HepG2 (cell line): ENCODE measurements at regions not wholly inside any gene's neighbourhood (a gene's known extent, or its start where the extent isn't known, plus 50 kb on each side); places are given as distances from the start of the nearest gene placed in this dataset.

Experiments used
- ATAC-seq: fragments of 200-7000 bp; cut with Tn5 transposase; 3 replicates; pipeline ENCODE4 v1.9.1; 2020; ENCODE audit warnings: mild to moderate bottlenecking, moderate library complexity
- BruUV-seq: library from RNA; stranded (reverse); fragments of 400-500 nt; replicated peaks from 2 replicates; lab custom pipeline; 2021; lab: Mats Ljungman, UMichigan
- CTCF ChIA-PET: fragments of 300-600 bp; formaldehyde crosslinking; extraction: SDS; loops from one replicate; lab custom pipeline; 2021; ENCODE audit warnings: low total read pairs, inconsistent platforms, low intra/inter-chr PET ratio; lab: Yijun Ruan, JAX
- POLR2A ChIA-PET: fragments of 350-600 bp; sonication (Branson Sonifier 250); formaldehyde crosslinking; loops from one replicate; lab custom pipeline; 2020; ENCODE audit warnings: antibody characterized with exemption, inconsistent platforms; lab: Yijun Ruan, JAX
- DNase-seq: peaks from one replicate; pipeline ENCODE4 v3.0.0-alpha.2; 2015; ENCODE audit warnings: low spot score
- FAIRE-seq: peaks from 3 replicates; lab custom pipeline; 2011; peaks lifted over from hg19 to GRCh38; lab: Jason Lieb, UNC
- H2AFZ ChIP-seq: one replicate; pipeline ENCODE4 v1.6.1; 2011; ENCODE audit warnings: low read length, inconsistent platforms
- H3K27ac ChIP-seq: fragments of 300-600 bp; 3 replicates; pipeline ENCODE4 v1.8.0; 2011; ENCODE audit warnings: mixed run types, mild to moderate bottlenecking, mixed read lengths, low read length, inconsistent platforms; ENCODE audit not compliant: insufficient read depth; ENCODE audit errors: extremely low read length
- H3K27me3 ChIP-seq, 2 experiments: fragments of 200-600 bp in 1 of 2; 2 replicates in 1 of 2; 3 replicates in 1 of 2; pipeline versions ENCODE4 v1.6.0 to v1.8.0; 2011; ENCODE audit warnings: low read length in 2 of 2, mild to moderate bottlenecking in 2 of 2, moderate library complexity in 2 of 2, inconsistent platforms in 1 of 2; ENCODE audit not compliant: insufficient read depth in 2 of 2, control insufficient read depth in 1 of 2
- H3K36me3 ChIP-seq, 2 experiments: fragments of 200-600 bp in 1 of 2; replicated peaks in 1 of 2; 2 replicates in 1 of 2; 3 replicates in 1 of 2; pipeline versions ENCODE4 v1.5.1 to v1.8.0; 2011; ENCODE audit warnings: low read length in 2 of 2, inconsistent platforms in 1 of 2; ENCODE audit not compliant: insufficient read depth in 2 of 2, control insufficient read depth in 1 of 2
- H3K4me1 ChIP-seq: 2 replicates; pipeline ENCODE4 v1.5.1; 2012; ENCODE audit warnings: low read length, inconsistent platforms; ENCODE audit not compliant: insufficient read depth
- H3K4me2 ChIP-seq: 2 replicates; pipeline ENCODE4 v1.6.0; 2011; ENCODE audit warnings: low read depth, low read length, inconsistent platforms
- H3K4me3 ChIP-seq, 3 experiments: fragments of 200-600 bp in 1 of 3; sonication (generic), shearing (Covaris generic) in 1 of 3; replicated peaks in 1 of 3; 2 replicates each; pipeline ENCODE4 v1.5.1; 2011 to 2016; ENCODE audit warnings: low read length in 3 of 3, inconsistent platforms in 2 of 3, low read depth in 2 of 3, mild to moderate bottlenecking in 2 of 3, control low read depth in 1 of 3, mixed read lengths in 1 of 3; ENCODE audit not compliant: insufficient read depth in 1 of 3
- H3K79me2 ChIP-seq: one replicate; pipeline ENCODE4 v1.6.1; 2011; ENCODE audit warnings: low read length, inconsistent platforms; ENCODE audit not compliant: insufficient read depth
- H3K9ac ChIP-seq: 2 replicates; pipeline ENCODE4 v1.6.0; 2011; ENCODE audit warnings: mild to moderate bottlenecking, low read depth, low read length, inconsistent platforms; ENCODE audit not compliant: insufficient read depth
- H3K9me3 ChIP-seq: 2 replicates; pipeline ENCODE4 v1.5.1; 2012; ENCODE audit warnings: mild to moderate bottlenecking, low read length
- H4K20me1 ChIP-seq: 2 replicates; pipeline ENCODE4 v1.6.0; 2011; ENCODE audit warnings: inconsistent platforms, mild to moderate bottlenecking, low read length, moderate library complexity; ENCODE audit not compliant: insufficient read depth
- CEBPZ ChIP-seq: IDR thresholded peaks from 2 replicates; pipeline ENCODE4 v1.6.1; 2012; ENCODE audit warnings: low read length, improper control_type of control experiment
- HMGXB3 ChIP-seq: sonication (generic); formaldehyde crosslinking; IDR thresholded peaks from 2 replicates; pipeline ENCODE4 v1.4.0; 2020; ENCODE audit warnings: missing genetic modification reagents, borderline replicate concordance
- KAT7 ChIP-seq: IDR thresholded peaks from 2 replicates; pipeline ENCODE4 v1.6.1; 2018; ENCODE audit warnings: borderline replicate concordance, missing compliant biosample characterization
- KLF15 ChIP-seq: sonication (generic); formaldehyde crosslinking; IDR thresholded peaks from 2 replicates; pipeline ENCODE4 v1.8.1; 2023; ENCODE audit warnings: borderline replicate concordance, mild to moderate bottlenecking, inconsistent platforms, missing genetic modification reagents, mixed read lengths
- NCOA2 ChIP-seq: sonication (generic); formaldehyde crosslinking; IDR thresholded peaks from 2 replicates; pipeline ENCODE4 v1.8.0; 2022; ENCODE audit warnings: inconsistent platforms
- NR0B2 ChIP-seq: sonication (generic); formaldehyde crosslinking; IDR thresholded peaks from 2 replicates; pipeline ENCODE4 v1.4.0; 2020; ENCODE audit warnings: mild to moderate bottlenecking, missing genetic modification reagents
- ZNF367 ChIP-seq: sonication (generic); formaldehyde crosslinking; IDR thresholded peaks from 2 replicates; pipeline ENCODE4 v1.4.0; 2020; ENCODE audit warnings: missing genetic modification reagents, borderline replicate concordance
- ZNF382 ChIP-seq: sonication (generic); formaldehyde crosslinking; IDR thresholded peaks from 2 replicates; pipeline ENCODE4 v1.5.0; 2020; ENCODE audit warnings: missing genetic modification reagents, mild to moderate bottlenecking, borderline replicate concordance
- ZNF7 ChIP-seq: IDR thresholded peaks from 2 replicates; pipeline ENCODE4 v1.6.1; 2016; ENCODE audit warnings: missing biosample characterization, missing genetic modification reagents
- ZNF790 ChIP-seq: sonication (generic); formaldehyde crosslinking; IDR thresholded peaks from 2 replicates; pipeline ENCODE4 v1.8.0; 2022; ENCODE audit warnings: missing genetic modification reagents, mild to moderate bottlenecking, borderline replicate concordance
- WGBS: methylation state at CpG from one replicate; pipeline ENCODE4 v1.1.6; 2017; ENCODE audit warnings: low lambda C conversion rate; 5-methylcytosine and 5-hydroxymethylcytosine counted together
- in situ Hi-C: cut with HindIII; loops from 2 replicates; pipeline ENCODE4 v1.10.0; 2017; ENCODE audit warnings: low pct_unique_long_range_greater_than_20kb; ENCODE audit not compliant: extremely low pct_ligation_motif_present
- intact Hi-C: fragments of 100-400 bp; cut with micrococcal nuclease; formaldehyde crosslinking; loops from one replicate; pipeline ENCODE4 v1.10.0; 2022; ENCODE audit not compliant: unreplicated experiment

- TF ChIP-seq KAT7 (CRISPR knock-in tag), result no peak
- TF ChIP-seq, all 625 proteins: peak for 0
Observed at GRCh38 chr6:156185113-156185512, 592.1 kb upstream of the ARID1B start (continued).

- H3K27ac ChIP-seq, result no peak overlapping the region
- in situ Hi-C loops, result no loop called here
- no peak for DNase-seq
- no peaks in the 10 kb centered on the region for H4K20me1 ChIP-seq
- BruUV-seq, result no TSS peak
- no peak for ATAC-seq
- H3K9ac ChIP-seq, result no peak overlapping the region
- H3K79me2 ChIP-seq, result no peaks in the 10 kb centered on the region
- H3K4me2 ChIP-seq, result no peak overlapping the region
- H3K9me3 ChIP-seq, result no peaks in the 10 kb centered on the region
- no peak overlapping the region for H3K4me3 ChIP-seq
- H3K27me3 ChIP-seq, result no peaks in the 10 kb centered on the region
- no peak for FAIRE-seq
- no peak overlapping the region for H2AFZ ChIP-seq
- TF ChIP-seq NR0B2 (no peak), HMGXB3 (CRISPR knock-in tag) (no peak), CEBPZ (no peak), ZNF367 (CRISPR knock-in tag) (no peak), NCOA2 (CRISPR knock-in tag) (no peak), ZNF790 (CRISPR knock-in tag) (no peak), ZNF382 (CRISPR knock-in tag) (no peak), KLF15 (CRISPR knock-in tag) (no peak), ZNF7 (CRISPR knock-in tag) (no peak)
- H3K36me3 ChIP-seq, result no peaks in the 10 kb centered on the region
- WGBS, result 14% methylated on average over 3 of the region's 3 CpGs
- CTCF ChIA-PET, result no interaction called here
- POLR2A ChIA-PET, result no interaction called here
- H3K4me1 ChIP-seq, result no peaks in the 10 kb centered on the region
- intact Hi-C loops, result no loop called here
Observed at GRCh38 chr6:156183678-156184077, 593.5 kb upstream of the ARID1B start.
